Activated naive CD4-positive, alpha-beta T cell treated with anti-CD3 and anti-CD28 coated beads for 36 hours (primary cell): ENCODE measurements at regions not wholly inside any gene's neighbourhood (a gene's known extent, or its start where the extent isn't known, plus 50 kb on each side); places are given as distances from the start of the nearest gene placed in this dataset.

ENCODE experiments used
- CTCF ChIA-PET: fragments of 350-600 bp; sonication (Branson Sonifier 250); formaldehyde crosslinking; loops from one replicate; lab custom pipeline; 2021; ENCODE audit warnings: antibody characterized with exemption; lab: Charles Lee
- DNase-seq: peaks from one replicate; pipeline ENCODE4 v3.0.0-alpha.2; 2020
- H3K27ac Mint-ChIP-seq: one replicate; pipeline ENCODE4 v1.8.0; 2021; ENCODE audit warnings: mild to moderate bottlenecking, mixed read lengths
- H3K27me3 Mint-ChIP-seq: one replicate; pipeline ENCODE4 v1.8.0; 2021; ENCODE audit warnings: low read depth, mixed read lengths
- H3K36me3 Mint-ChIP-seq: one replicate; pipeline ENCODE4 v1.8.0; 2021; ENCODE audit warnings: low read depth, mixed read lengths
- H3K4me1 Mint-ChIP-seq: one replicate; pipeline ENCODE4 v1.8.0; 2021; ENCODE audit warnings: low read depth, mixed read lengths
- H3K4me3 Mint-ChIP-seq: one replicate; pipeline ENCODE4 v1.8.0; 2021; ENCODE audit warnings: mild to moderate bottlenecking, moderate library complexity, mixed read lengths
- H3K9me3 Mint-ChIP-seq: one replicate; pipeline ENCODE4 v1.8.0; 2021; ENCODE audit warnings: mixed read lengths
- intact Hi-C: fragments of 100-400 bp; cut with micrococcal nuclease; formaldehyde crosslinking; loops from one replicate; pipeline ENCODE4 v1.15.1; 2023

DNA sequence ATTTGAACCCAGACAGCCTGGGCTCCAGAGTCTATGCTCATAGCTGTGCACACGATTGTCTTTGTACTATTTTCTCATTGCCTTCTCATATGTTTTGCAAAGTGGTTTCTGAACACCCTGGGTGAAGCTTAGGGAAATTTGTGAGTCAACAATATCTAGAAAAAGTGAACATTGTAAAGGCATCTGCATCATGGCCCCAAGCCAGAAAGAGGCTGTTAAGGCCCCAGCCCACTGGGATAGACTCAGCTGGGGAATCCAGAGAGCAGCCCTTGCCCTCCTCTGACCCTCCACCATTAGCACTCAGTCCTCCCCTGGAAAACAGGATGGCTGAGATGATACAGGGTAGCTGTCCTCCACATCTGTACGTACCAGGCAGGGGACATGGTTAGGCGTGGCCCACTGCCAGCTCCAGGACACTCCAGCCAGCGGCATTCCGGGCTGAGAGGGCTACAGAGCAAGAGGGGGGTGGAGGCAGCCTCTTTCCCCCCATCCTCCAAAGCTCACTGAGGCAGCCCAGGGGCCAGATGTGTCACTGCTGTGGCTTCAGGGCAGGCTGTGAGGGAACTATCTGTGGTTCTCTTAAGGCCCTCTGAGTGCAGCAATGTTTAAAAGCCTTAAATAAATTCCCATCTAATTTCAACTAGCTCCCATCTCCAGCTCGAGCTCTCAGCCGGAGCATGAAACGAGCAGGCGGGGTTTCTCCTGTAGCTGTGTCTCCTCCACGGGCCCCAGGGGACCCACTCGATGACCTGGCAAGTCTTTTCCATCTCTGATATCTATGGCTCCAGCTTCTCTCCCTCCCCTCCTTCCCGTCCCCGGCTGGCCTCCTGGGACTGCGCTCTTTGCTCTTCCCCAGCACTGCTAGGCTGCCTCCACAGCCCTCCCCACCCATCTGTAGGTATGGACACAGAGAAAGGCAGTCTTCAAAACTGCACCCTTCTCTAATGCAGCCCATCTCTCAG is 209.4 kb upstream of the LRFN2 start:
- intact Hi-C loops: no loop called here
- CTCF ChIA-PET: no interaction called here
- Mint-ChIP-seq H3K36me3 (no peaks in the 10 kb centered on the region), H3K27me3 (no peaks in the 10 kb centered on the region), H3K27ac (no peak overlapping the region), H3K9me3 (no peaks in the 10 kb centered on the region), H3K4me3 (no peak overlapping the region), H3K4me1 (peaks cover 1% of the 10 kb centered on the region)
- DNase-seq: no peak

DNA sequence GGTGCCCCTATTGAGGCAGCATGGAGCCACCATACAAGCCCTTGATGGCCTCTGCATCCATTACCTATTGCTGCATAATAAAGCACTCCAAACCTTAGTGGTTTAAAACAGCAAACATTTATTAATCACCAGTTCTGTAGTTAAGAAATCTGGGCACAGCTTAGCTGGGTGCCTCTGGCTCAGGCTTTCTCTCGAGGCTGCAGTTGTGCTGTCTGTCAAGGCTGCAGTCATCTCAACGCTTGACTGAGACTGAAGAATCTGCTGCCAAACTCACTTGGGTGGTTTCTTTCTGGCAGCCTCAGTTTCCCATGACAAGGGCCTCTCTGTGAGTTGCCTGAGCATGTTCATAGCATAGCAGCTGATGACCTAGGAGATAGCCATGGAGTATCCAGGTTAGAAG is 207.4 kb upstream of the LRFN2 start:
- Mint-ChIP-seq H3K27me3 (no peaks in the 10 kb centered on the region), H3K27ac (no peak overlapping the region), H3K4me3 (no peak overlapping the region), H3K4me1 (peaks cover 17% of the 10 kb centered on the region), H3K9me3 (no peaks in the 10 kb centered on the region), H3K36me3 (no peaks in the 10 kb centered on the region)
- intact Hi-C loops: no loop called here
- DNase-seq: no peak
- CTCF ChIA-PET: no interaction called here

DNA sequence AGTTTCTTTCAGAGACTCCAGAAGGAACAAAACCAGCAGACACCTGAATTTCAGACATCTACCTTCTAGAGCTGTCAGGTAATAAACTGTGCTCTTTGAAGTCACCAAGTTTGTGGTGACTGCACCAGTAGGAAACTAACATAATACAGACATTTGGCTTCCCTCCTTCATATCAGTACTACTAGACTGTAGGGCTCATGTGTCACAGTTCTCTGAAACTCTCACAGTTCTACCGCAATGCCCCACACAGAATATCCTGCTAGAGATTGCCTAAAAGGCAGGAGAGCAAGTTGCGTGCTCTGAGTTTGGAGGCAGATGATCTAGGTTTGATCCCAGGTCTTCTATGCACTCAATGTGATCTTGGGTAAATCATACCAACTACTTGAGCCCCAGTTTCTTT is 205.0 kb upstream of the LRFN2 start:
- H3K27me3 Mint-ChIP-seq: no peaks in the 10 kb centered on the region
- peaks cover 34% of the 10 kb centered on the region for H3K4me1 Mint-ChIP-seq
- H3K36me3 Mint-ChIP-seq: no peaks in the 10 kb centered on the region
- H3K4me3 Mint-ChIP-seq: no peak overlapping the region
- intact Hi-C loops: no loop called here
- no peak overlapping the region for H3K27ac Mint-ChIP-seq
- no peaks in the 10 kb centered on the region for H3K9me3 Mint-ChIP-seq
- CTCF ChIA-PET: no interaction called here
- DNase-seq: peak; percentile 16

DNA sequence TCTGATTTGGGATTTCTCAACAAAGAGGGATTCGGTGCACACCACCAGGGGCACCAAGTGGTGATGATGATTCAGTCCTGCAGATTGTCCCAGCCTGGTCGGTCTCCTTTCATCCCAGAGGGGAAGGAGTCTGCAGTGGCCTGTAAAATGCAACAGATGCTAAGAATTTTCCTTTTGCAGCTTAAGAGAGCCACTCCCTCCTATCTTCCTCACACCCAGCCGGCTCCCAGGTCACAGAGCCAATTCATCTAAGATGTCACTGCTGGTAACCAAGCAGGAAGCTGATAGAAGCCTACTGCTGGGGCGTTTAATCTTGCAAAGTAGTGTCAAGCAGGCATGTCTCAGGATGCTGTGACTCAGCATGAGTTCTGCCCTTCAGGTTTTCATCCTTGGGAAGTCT is 203.8 kb upstream of the LRFN2 start:
- no peak overlapping the region for H3K4me3 Mint-ChIP-seq
- CTCF ChIA-PET: no interaction called here
- H3K27ac Mint-ChIP-seq: no peak overlapping the region
- no peaks in the 10 kb centered on the region for H3K36me3 Mint-ChIP-seq
- peak; percentile 57 for DNase-seq
- H3K4me1 Mint-ChIP-seq: peaks cover 34% of the 10 kb centered on the region
- intact Hi-C loops: no loop called here
- no peaks in the 10 kb centered on the region for H3K27me3 Mint-ChIP-seq
- H3K9me3 Mint-ChIP-seq: no peaks in the 10 kb centered on the region

DNA sequence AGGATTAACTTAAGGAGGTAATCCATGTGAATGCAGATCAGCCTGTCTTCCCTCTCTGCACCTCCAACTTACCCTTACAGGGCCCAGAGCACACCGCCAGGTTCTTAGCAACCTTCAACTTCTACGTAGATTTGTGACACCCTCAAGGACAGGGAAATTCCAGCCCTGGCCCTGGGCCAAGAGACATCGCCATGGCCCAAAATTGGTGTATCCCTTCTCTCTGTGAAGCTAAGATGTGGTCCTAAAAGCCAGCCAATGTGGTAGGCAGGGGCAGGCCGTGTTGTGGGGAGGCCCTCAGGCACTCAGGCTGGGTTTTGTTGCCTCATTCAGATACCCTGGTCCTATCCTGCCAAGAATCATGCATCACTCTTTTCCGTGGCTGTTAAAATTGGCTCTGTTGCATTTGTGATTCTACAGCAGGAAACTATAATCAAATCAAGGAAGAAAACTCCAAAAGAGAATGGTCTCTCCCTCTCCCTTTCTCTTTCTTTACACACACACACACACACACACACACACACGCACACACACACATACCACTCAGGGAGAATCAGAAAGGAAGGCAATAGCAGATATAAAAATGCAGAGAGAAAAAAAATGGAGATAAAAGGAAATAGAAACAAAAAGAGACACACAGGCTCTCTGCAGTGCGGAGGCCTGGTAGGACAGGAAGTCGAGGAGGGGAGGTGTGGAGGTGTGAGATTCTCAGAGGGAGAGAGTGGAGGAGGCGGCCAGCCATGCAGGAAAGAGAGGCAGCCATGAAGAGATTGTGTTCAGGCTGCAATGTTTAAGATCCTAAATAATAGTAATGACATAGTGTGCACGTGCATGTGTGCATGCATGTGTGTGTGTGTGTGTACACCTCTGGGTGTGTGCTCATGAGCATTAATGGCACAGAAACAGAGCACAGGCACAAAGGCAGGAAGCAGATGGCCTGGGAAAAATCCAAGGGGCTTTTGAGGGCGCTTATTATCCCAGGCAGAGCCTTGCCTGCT is 201.8 kb upstream of the LRFN2 start:
- peaks cover 34% of the 10 kb centered on the region for H3K4me1 Mint-ChIP-seq
- H3K27ac Mint-ChIP-seq: peak overlapping the region; percentile 76
- DNase-seq: peak; percentile 74
- intact Hi-C loops: no loop called here
- no peaks in the 10 kb centered on the region for H3K36me3 Mint-ChIP-seq
- no peaks in the 10 kb centered on the region for H3K27me3 Mint-ChIP-seq
- peak overlapping the region; percentile 7 for H3K4me3 Mint-ChIP-seq
- CTCF ChIA-PET: interaction anchor here (1.0 kb wide), 1 partner anchor 10 kb away, joined by 3 read pairs; no protein-coding TSS in a partner anchor
- H3K9me3 Mint-ChIP-seq: no peaks in the 10 kb centered on the region

DNA sequence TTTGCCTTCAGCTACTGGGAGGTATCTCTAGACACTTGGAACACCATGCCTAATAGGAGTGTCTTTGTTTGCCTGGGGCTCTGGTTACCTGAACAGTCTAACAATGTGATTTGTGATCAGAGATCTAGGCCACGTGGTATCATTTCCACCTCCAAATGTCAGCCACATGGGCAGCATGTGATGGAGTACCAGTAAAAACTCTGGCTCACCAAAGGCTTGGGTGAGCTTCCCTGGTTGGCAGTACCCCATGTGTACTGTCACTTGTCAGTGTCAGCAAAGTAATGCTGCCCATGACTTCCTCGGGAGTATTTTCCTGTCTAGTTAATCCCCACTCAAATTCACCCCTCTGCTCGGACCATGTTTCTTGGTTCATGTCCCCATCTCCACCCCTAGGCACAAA is 195.2 kb upstream of the LRFN2 start:
- no peak overlapping the region for H3K27ac Mint-ChIP-seq
- H3K4me1 Mint-ChIP-seq: no peaks in the 10 kb centered on the region
- DNase-seq: no peak
- intact Hi-C loops: no loop called here
- no peak overlapping the region for H3K4me3 Mint-ChIP-seq
- peaks cover 2% of the 10 kb centered on the region for H3K27me3 Mint-ChIP-seq
- H3K9me3 Mint-ChIP-seq: no peaks in the 10 kb centered on the region
- CTCF ChIA-PET: no interaction called here
- no peaks in the 10 kb centered on the region for H3K36me3 Mint-ChIP-seq

DNA sequence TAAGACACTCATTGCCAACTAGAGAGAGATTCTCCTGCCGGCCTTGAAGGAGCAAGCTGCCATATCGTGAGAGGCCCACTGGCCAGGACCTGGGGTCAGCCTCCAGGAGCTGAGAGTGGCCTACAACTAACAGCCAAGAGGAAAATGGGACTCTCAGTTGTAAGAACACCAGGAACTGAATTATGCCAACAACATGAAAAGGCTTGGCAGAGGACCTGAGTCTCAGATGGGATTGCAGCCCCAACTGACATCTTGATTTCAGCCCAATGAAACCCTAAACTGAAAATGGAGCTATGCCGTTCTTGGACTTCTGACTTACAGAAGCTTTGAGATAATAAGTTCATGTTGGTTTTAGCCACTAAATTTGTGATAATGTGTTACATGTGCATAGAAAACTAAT is 193.5 kb upstream of the LRFN2 start:
- Mint-ChIP-seq H3K9me3 (no peaks in the 10 kb centered on the region), H3K36me3 (no peaks in the 10 kb centered on the region), H3K4me1 (no peaks in the 10 kb centered on the region), H3K27ac (no peak overlapping the region), H3K4me3 (no peak overlapping the region), H3K27me3 (peaks cover 2% of the 10 kb centered on the region)
- intact Hi-C loops: no loop called here
- CTCF ChIA-PET: no interaction called here
- no peak for DNase-seq

DNA sequence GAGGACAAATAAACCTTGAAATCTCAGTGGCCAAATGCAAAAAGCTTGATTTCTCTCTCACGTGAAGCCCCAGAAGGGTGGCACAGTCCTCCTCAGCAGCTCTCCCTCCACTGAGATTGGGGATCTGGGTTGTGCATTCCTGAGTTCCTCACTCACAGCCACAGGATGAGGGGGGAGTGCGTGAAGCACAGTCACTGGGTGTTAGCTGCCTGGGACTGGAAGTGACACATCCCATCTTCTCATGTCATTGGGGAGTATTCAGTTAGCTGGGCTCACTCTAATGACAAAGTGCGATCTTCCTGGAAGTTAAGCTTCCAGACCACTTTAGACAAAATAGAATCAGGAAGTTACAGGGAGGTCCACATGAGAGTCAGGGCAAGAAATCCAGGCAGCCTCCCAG is 192.2 kb upstream of the LRFN2 start:
- Mint-ChIP-seq H3K27me3 (peaks cover 2% of the 10 kb centered on the region), H3K9me3 (no peaks in the 10 kb centered on the region), H3K36me3 (no peaks in the 10 kb centered on the region), H3K4me1 (no peaks in the 10 kb centered on the region), H3K27ac (no peak overlapping the region), H3K4me3 (no peak overlapping the region)
- CTCF ChIA-PET: no interaction called here
- intact Hi-C loops: no loop called here
- no peak for DNase-seq

DNA sequence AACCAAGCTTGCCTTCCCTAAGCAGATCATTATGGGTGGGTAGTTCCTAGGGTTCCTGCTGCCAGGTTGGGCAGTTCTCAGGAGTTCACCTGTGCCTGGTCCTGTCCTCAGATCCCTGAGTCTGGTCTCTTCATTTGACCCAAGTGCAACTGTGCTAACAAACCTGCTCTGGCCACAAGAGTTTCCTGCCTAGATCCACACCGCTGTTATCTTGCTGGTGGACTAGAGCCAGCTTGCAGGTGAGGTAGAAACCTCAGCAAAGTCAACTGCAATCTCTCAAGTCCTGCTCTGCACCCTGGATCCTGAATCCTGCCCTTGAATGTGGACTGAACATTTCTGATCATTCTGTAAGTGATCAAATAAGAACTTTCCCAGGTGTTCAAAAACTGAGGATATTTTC is 191.8 kb upstream of the LRFN2 start:
- Mint-ChIP-seq H3K27ac (no peak overlapping the region), H3K4me3 (no peak overlapping the region), H3K9me3 (no peaks in the 10 kb centered on the region), H3K4me1 (no peaks in the 10 kb centered on the region), H3K36me3 (no peaks in the 10 kb centered on the region), H3K27me3 (peaks cover 2% of the 10 kb centered on the region)
- intact Hi-C loops: no loop called here
- no peak for DNase-seq
- CTCF ChIA-PET: no interaction called here

DNA sequence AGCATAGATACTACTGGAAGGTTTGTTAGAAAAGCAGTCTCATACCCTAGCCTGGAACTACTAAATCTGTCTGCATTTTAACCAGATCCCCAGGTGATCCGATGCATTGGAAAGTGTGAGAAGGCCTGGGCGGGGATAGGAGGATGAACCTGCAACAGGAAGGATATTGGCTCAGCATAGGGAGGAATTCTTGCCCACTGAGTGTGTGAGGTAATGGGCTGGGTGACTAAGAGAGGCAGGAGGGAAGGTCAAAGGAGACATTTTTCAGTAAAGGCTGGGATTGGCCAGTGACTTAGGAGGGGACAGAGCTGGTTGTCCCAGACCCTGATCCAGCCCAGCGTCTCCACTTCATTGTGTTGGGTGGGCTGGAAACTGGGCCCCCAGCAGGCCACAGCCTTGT is 191.0 kb upstream of the LRFN2 start:
- CTCF ChIA-PET: no interaction called here
- no peaks in the 10 kb centered on the region for H3K9me3 Mint-ChIP-seq
- H3K36me3 Mint-ChIP-seq: no peaks in the 10 kb centered on the region
- H3K27ac Mint-ChIP-seq: no peak overlapping the region
- no peak overlapping the region for H3K4me3 Mint-ChIP-seq
- intact Hi-C loops: no loop called here
- no peaks in the 10 kb centered on the region for H3K4me1 Mint-ChIP-seq
- H3K27me3 Mint-ChIP-seq: peaks cover 2% of the 10 kb centered on the region
- DNase-seq: no peak

DNA sequence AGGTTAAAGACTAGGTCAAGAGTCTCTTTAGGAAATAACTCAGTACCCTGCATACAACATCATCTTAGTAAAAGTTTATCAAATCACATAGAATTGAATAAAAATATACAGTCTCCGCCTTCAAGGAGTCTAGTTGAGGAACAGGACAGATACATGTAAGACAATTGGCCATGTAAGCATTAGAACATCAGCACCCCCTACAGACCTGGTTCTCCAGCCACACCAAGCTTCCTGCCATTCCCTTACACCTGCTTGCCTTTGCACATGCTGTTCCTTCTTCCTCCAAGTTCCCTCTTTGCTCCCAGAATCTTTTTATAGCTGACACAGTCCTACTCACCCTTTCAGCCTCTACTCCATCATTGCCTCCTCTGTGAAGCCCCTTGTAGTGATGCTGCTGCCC is 187.8 kb upstream of the LRFN2 start:
- no peaks in the 10 kb centered on the region for H3K36me3 Mint-ChIP-seq
- H3K9me3 Mint-ChIP-seq: no peaks in the 10 kb centered on the region
- intact Hi-C loops: no loop called here
- no peak overlapping the region for H3K27ac Mint-ChIP-seq
- DNase-seq: no peak
- CTCF ChIA-PET: interaction anchor here (0.6 to 1.3 kb wide), 2 partner anchors 28 to 48 kb away, joined by 3 to 4 read pairs; no protein-coding TSS in a partner anchor
- no peak overlapping the region for H3K4me3 Mint-ChIP-seq
- no peaks in the 10 kb centered on the region for H3K4me1 Mint-ChIP-seq
- peaks cover 4% of the 10 kb centered on the region for H3K27me3 Mint-ChIP-seq

DNA sequence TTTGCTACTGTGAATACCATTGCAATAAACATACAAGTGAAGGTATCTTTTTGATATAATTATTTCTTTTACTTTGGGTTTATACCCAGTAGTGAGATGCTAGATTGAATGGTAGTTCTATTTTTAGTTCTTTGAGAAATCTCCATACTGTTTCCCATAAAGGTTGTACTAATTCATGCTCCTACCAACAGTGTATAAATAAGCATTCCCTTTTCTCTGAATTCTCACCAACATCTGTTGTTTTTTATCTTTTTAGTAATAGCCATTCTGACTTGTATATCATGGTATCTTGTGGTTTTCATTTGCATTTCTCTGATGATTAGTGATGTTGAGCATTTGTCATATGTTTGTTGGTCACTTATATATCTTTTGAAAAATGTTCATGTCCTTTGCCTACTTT is 183.6 kb upstream of the LRFN2 start:
- peaks cover 2% of the 10 kb centered on the region for H3K27me3 Mint-ChIP-seq
- no peaks in the 10 kb centered on the region for H3K4me1 Mint-ChIP-seq
- no peak for DNase-seq
- H3K4me3 Mint-ChIP-seq: no peak overlapping the region
- intact Hi-C loops: no loop called here
- H3K36me3 Mint-ChIP-seq: no peaks in the 10 kb centered on the region
- H3K27ac Mint-ChIP-seq: no peak overlapping the region
- no peaks in the 10 kb centered on the region for H3K9me3 Mint-ChIP-seq
- CTCF ChIA-PET: no interaction called here
